GM18520 (cell line): ENCODE measurements at regions not wholly inside any gene's neighbourhood (a gene's known extent, or its start where the extent isn't known, plus 50 kb on each side); places are given as distances from the start of the nearest gene placed in this dataset.

Experiments
- ATAC-seq: cut with Tn5 transposase; IDR thresholded peaks from one replicate; pipeline ENCODE4 v1.9.1; 2021; ENCODE audit not compliant: unreplicated experiment

GRCh38 chr6:126419901-126420300 is 80.0 kb downstream of the CENPW start:
- ATAC-seq = no peak

- ATAC-seq = no peak
Measured at GRCh38 chr6:126422912-126423311, 83.0 kb downstream of the CENPW start.

- no peak for ATAC-seq
Measured at GRCh38 chr6:126427713-126428112, 87.8 kb downstream of the CENPW start.

- ATAC-seq = no peak
Measured at GRCh38 chr6:126429866-126430265, 90.0 kb downstream of the CENPW start.

GRCh38 chr6:126432564-126432963 is 92.6 kb downstream of the CENPW start:
- no peak for ATAC-seq

- no peak for ATAC-seq
Measured at GRCh38 chr6:126433927-126434326, 94.0 kb downstream of the CENPW start.

- ATAC-seq = no peak
Measured at GRCh38 chr6:126437205-126437604, 97.3 kb downstream of the CENPW start.

- no peak for ATAC-seq
Measured at GRCh38 chr6:126439040-126439439, 99.1 kb downstream of the CENPW start.

- ATAC-seq = peak; percentile 58
Measured at GRCh38 chr6:126440923-126441322, 101.0 kb downstream of the CENPW start.

GRCh38 chr6:126444659-126445273 is 104.9 kb downstream of the CENPW start:
- no peak for ATAC-seq

GRCh38 chr6:126446248-126446647 is 106.3 kb downstream of the CENPW start:
- ATAC-seq = no peak

GRCh38 chr6:126447367-126447766 is 107.5 kb downstream of the CENPW start:
- ATAC-seq = no peak

- no peak for ATAC-seq
Measured at GRCh38 chr6:126461045-126461444, 121.1 kb downstream of the CENPW start.

- ATAC-seq = no peak
Measured at GRCh38 chr6:126464245-126464644, 124.3 kb downstream of the CENPW start.

GRCh38 chr6:126475449-126475848 is 135.5 kb downstream of the CENPW start:
- no peak for ATAC-seq

GRCh38 chr6:126477678-126478077 is 137.8 kb downstream of the CENPW start:
- peak; percentile 73 for ATAC-seq

GRCh38 chr6:126480268-126480667 is 140.4 kb downstream of the CENPW start:
- ATAC-seq = no peak

- no peak for ATAC-seq
Measured at GRCh38 chr6:126481319-126481718, 141.4 kb downstream of the CENPW start.

- ATAC-seq = no peak
Measured at GRCh38 chr6:126504792-126505191, 164.9 kb downstream of the CENPW start.

GRCh38 chr6:126513198-126513597 is 173.3 kb downstream of the CENPW start:
- ATAC-seq = no peak

- no peak for ATAC-seq
Measured at GRCh38 chr6:126516411-126516810, 176.5 kb downstream of the CENPW start.

- ATAC-seq = no peak
Measured at GRCh38 chr6:126524811-126525326, 185.0 kb downstream of the CENPW start.

- ATAC-seq = no peak
Measured at GRCh38 chr6:126526547-126526946, 186.6 kb downstream of the CENPW start.
